Vagina (tissue), 2 donors: ENCODE measurements at regions not wholly inside any gene's neighbourhood (a gene's known extent, or its start where the extent isn't known, plus 50 kb on each side); places are given as distances from the start of the nearest gene placed in this dataset.

Experiments used
- POLR2A ChIP-seq, 2 donors: fragments of 450-650 bp; IDR thresholded peaks; one replicate each; pipeline ENCODE4 v1.6.1; 2017; ENCODE audit warnings: antibody characterized with exemption in 2 of 2, mild to moderate bottlenecking in 2 of 2, moderate library complexity in 2 of 2
- POLR2AphosphoS5 ChIP-seq, 2 donors: sonication (generic); formaldehyde crosslinking; IDR thresholded peaks; one replicate each; pipeline ENCODE4 v1.9.0; 2017; ENCODE audit warnings: antibody characterized with exemption in 2 of 2, mild to moderate bottlenecking in 2 of 2, low read depth in 1 of 2; ENCODE audit not compliant: insufficient read depth in 1 of 2
- TF ChIP-seq, protein P1 (sequence below), 3 experiments: fragments of 450-650 bp in 2 of 3; fragments of 200-600 bp in 1 of 3; sonication (generic) in 1 of 3; IDR thresholded peaks; one replicate each; pipeline ENCODE4 v1.5.1; 2017 to 2019; ENCODE audit warnings: antibody characterized with exemption in 3 of 3, mild to moderate bottlenecking in 2 of 3, moderate library complexity in 2 of 3

DNA sequence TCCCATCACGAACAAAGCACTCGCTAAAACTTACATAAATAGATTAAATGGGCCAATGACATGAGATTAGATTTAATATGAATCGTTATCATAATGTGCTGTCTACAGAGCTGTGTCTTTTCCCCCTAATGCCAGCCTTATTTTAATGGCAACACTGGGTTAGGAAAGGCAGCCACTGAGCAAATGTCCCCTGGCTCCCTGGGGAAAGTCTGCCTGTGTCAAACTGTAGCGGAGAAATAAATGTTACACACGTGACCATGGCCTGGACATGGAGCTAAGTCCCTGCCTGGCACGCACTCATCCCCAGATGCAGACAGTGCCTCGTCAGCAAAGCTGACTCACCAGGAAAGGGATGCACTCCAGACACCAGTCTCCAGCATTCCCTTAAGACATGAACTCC is 61.3 kb upstream of the SDK2 start:
- TF ChIP-seq, protein P1, sequence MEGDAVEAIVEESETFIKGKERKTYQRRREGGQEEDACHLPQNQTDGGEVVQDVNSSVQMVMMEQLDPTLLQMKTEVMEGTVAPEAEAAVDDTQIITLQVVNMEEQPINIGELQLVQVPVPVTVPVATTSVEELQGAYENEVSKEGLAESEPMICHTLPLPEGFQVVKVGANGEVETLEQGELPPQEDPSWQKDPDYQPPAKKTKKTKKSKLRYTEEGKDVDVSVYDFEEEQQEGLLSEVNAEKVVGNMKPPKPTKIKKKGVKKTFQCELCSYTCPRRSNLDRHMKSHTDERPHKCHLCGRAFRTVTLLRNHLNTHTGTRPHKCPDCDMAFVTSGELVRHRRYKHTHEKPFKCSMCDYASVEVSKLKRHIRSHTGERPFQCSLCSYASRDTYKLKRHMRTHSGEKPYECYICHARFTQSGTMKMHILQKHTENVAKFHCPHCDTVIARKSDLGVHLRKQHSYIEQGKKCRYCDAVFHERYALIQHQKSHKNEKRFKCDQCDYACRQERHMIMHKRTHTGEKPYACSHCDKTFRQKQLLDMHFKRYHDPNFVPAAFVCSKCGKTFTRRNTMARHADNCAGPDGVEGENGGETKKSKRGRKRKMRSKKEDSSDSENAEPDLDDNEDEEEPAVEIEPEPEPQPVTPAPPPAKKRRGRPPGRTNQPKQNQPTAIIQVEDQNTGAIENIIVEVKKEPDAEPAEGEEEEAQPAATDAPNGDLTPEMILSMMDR (IDR thresholded peaks at IDR 0.05) = no peak
- TF ChIP-seq POLR2A (IDR thresholded peaks at IDR 0.05) (no peak), POLR2AphosphoS5 (IDR thresholded peaks at IDR 0.05; ENCODE audit: insufficient read depth in 1 of 2, low read depth in 1 of 2) (no peak)
